AG04450 (cell line): ENCODE measurements at regions not wholly inside any gene's neighbourhood (a gene's known extent, or its start where the extent isn't known, plus 50 kb on each side); places are given as distances from the start of the nearest gene placed in this dataset.
A peak's percentile ranks its signal among the peaks of the same experiment; 100 is the strongest.

Source experiments
- CTCF ChIA-PET: fragments of 300-600, 350-600 bp; formaldehyde crosslinking; extraction: SDS; loops from one replicate; lab custom pipeline; 2022; ENCODE audit warnings: antibody characterized with exemption, inconsistent platforms; lab: Charles Lee
- POLR2A ChIA-PET: fragments of 350-600 bp; formaldehyde crosslinking; extraction: SDS; loops from one replicate; lab custom pipeline; 2021; ENCODE audit warnings: antibody characterized with exemption, inconsistent platforms; lab: Yijun Ruan, JAX
- DNase-seq: peaks from one replicate; pipeline ENCODE4 v3.0.0-alpha.2; 2011; ENCODE audit warnings: low read depth, low spot score
- H3K27ac ChIP-seq: one replicate; pipeline ENCODE4 v1.5.1; 2012; ENCODE audit warnings: low read depth, low read length, control low read depth
- H3K27me3 ChIP-seq: one replicate; pipeline ENCODE4 v1.6.0; 2012; ENCODE audit warnings: low read length; ENCODE audit not compliant: control insufficient read depth, insufficient read depth
- H3K4me3 ChIP-seq: 2 replicates; pipeline ENCODE4 v1.5.1; 2011; ENCODE audit warnings: mild to moderate bottlenecking, low read depth, low read length, control low read depth
- H3K9me3 ChIP-seq: 2 replicates; pipeline ENCODE4 v1.5.1; 2012; ENCODE audit warnings: low read length; ENCODE audit not compliant: control insufficient read depth, insufficient read depth
- CTCF ChIP-seq: IDR thresholded peaks from 2 replicates; pipeline ENCODE4 v1.5.1; 2011; ENCODE audit warnings: low read depth, low read length, control low read depth, inconsistent platforms

- no peak overlapping the region for H3K4me3 ChIP-seq
- ChIA-PET CTCF (interaction anchor here (0.6 to 11.3 kb wide), 5 partner anchors 8 to 239 kb away, joined by 3 to 140 read pairs (median 4); no protein-coding TSS in a partner anchor), POLR2A (interaction anchor here (1.1 kb wide), 1 partner anchor 110 kb away, joined by 4 read pairs; no protein-coding TSS in a partner anchor)
- TF ChIP-seq CTCF, result no peak
- no peak overlapping the region for H3K27ac ChIP-seq
- DNase-seq, result no peak
- H3K27me3 ChIP-seq, result no peaks in the 10 kb centered on the region
- no peaks in the 10 kb centered on the region; the same call in 1 of the 2 replicates for H3K9me3 ChIP-seq
Observed at GRCh38 chr11:26219183-26220117, 112.5 kb upstream of the ANO3 start.

GRCh38 chr11:26225646-26226045 lies 106.3 kb upstream of the ANO3 start:
- Histone ChIP-seq H3K9me3 (no peaks in the 10 kb centered on the region; the same call in 1 of the 2 replicates), H3K27me3 (no peaks in the 10 kb centered on the region), H3K27ac (no peak overlapping the region), H3K4me3 (no peak overlapping the region)
- TF ChIP-seq CTCF, result no peak
- DNase-seq, result no peak
- ChIA-PET CTCF (interaction anchor here (11.3 kb wide), 1 partner anchor 243 kb away, joined by 140 read pairs; no protein-coding TSS in a partner anchor), POLR2A (no interaction called here)

GRCh38 chr11:26227301-26227746 lies 104.6 kb upstream of the ANO3 start:
- CTCF ChIA-PET, result interaction anchor here (0.6 to 3.9 kb wide), 31 partner anchors 9 to 486 kb away, joined by 3 to 98 read pairs (median 5); no protein-coding TSS in a partner anchor
- POLR2A ChIA-PET, result interaction anchor here (1.0 kb wide), 1 partner anchor 20 kb away, joined by 4 read pairs; no protein-coding TSS in a partner anchor
- Histone ChIP-seq H3K27ac (peak overlapping the region; percentile 59), H3K27me3 (no peaks in the 10 kb centered on the region), H3K4me3 (peak overlapping the region; percentile 29), H3K9me3 (no peaks in the 10 kb centered on the region; the same call in 1 of the 2 replicates)
- TF ChIP-seq CTCF, result peak; percentile 58
- peak; percentile 71 for DNase-seq

- Histone ChIP-seq H3K4me3 (no peak overlapping the region), H3K9me3 (no peaks in the 10 kb centered on the region), H3K27ac (no peak overlapping the region), H3K27me3 (no peaks in the 10 kb centered on the region)
- ChIA-PET POLR2A (interaction anchor here (1.0 kb wide), 1 partner anchor 19 kb away, joined by 4 read pairs; no protein-coding TSS in a partner anchor), CTCF (interaction anchor here (0.6 to 3.9 kb wide), 31 partner anchors 9 to 487 kb away, joined by 3 to 98 read pairs (median 5); no protein-coding TSS in a partner anchor)
- DNase-seq, result no peak
- no peak for TF ChIP-seq CTCF
Observed at GRCh38 chr11:26227883-26228502, 103.9 kb upstream of the ANO3 start.
